Thymus (tissue), 11 donors: ENCODE measurements at regions not wholly inside any gene's neighbourhood (a gene's known extent, or its start where the extent isn't known, plus 50 kb on each side); places are given as distances from the start of the nearest gene placed in this dataset.

ENCODE experiments used
- DNase-seq, 9 donors: peaks; one replicate each; pipeline ENCODE4 v3.0.0-alpha.2; 2013; ENCODE audit warnings: low spot score in 9 of 9, low read depth in 6 of 9, missing footprints in 1 of 9
- H3K27ac ChIP-seq, 2 donors: one replicate each; pipeline ENCODE4 v1.5.1; 2013; ENCODE audit warnings: control low read depth in 1 of 2, low read depth in 1 of 2, low read length in 1 of 2, mild to moderate bottlenecking in 1 of 2, moderate library complexity in 1 of 2
- H3K27me3 ChIP-seq, 2 donors: one replicate each; pipeline ENCODE4 v1.5.1; 2013; ENCODE audit warnings: low read length in 1 of 2; ENCODE audit not compliant: control insufficient read depth in 2 of 2, insufficient read depth in 1 of 2
- H3K36me3 ChIP-seq, 2 donors: one replicate each; pipeline ENCODE4 v1.5.1; 2013; ENCODE audit warnings: low read length in 1 of 2, mild to moderate bottlenecking in 1 of 2, moderate library complexity in 1 of 2; ENCODE audit not compliant: control insufficient read depth in 2 of 2, insufficient read depth in 2 of 2
- H3K4me1 ChIP-seq, 2 donors: one replicate each; pipeline ENCODE4 v1.5.1; 2013; ENCODE audit warnings: low read length in 2 of 2; ENCODE audit not compliant: control insufficient read depth in 2 of 2, insufficient read depth in 2 of 2
- H3K4me3 ChIP-seq, 2 donors: one replicate each; pipeline ENCODE4 v1.5.1; 2013; ENCODE audit warnings: low read length in 2 of 2, control low read depth in 1 of 2, mild to moderate bottlenecking in 1 of 2
- H3K9me3 ChIP-seq, 2 donors: one replicate each; pipeline ENCODE4 v1.5.1; 2013; ENCODE audit warnings: low read length in 1 of 2, mild to moderate bottlenecking in 1 of 2; ENCODE audit not compliant: control insufficient read depth in 2 of 2, insufficient read depth in 1 of 2
- WGBS: extraction: QIAGEN DNeasy Blood & Tissue Kit; methylation state at CpG from one replicate; pipeline ENCODE4 v1.1.7; 2013; 5-methylcytosine and 5-hydroxymethylcytosine counted together
- donor health status: healthy.

- H3K4me3 ChIP-seq, result no peak overlapping the region
These were observed 215.4 kb upstream of the NR4A3 start for GRCh38 chr9:99606296-99606695.

GRCh38 chr9:99606957-99607356 lies 214.7 kb upstream of the NR4A3 start:
- H3K9me3 ChIP-seq, result peaks cover 0 to 3% of the 10 kb centered on the region in 2 donors
- no peaks in the 10 kb centered on the region for H3K36me3 ChIP-seq
- H3K4me3 ChIP-seq, result no peak overlapping the region
- H3K27ac ChIP-seq, result no peak overlapping the region
- WGBS, result 89% methylated on average over 4 of the region's 4 CpGs
- no peaks in the 10 kb centered on the region for H3K27me3 ChIP-seq
- no peak for DNase-seq
- H3K4me1 ChIP-seq, result no peaks in the 10 kb centered on the region

More at GRCh38 chr9:99606296-99606695, 215.4 kb upstream of the NR4A3 start:
- Histone ChIP-seq H3K27ac (no peak overlapping the region), H3K27me3 (no peaks in the 10 kb centered on the region), H3K36me3 (no peaks in the 10 kb centered on the region), H3K9me3 (peaks cover 0 to 3% of the 10 kb centered on the region in 2 donors), H3K4me1 (no peaks in the 10 kb centered on the region)
- 98% methylated on average over 2 of the region's 2 CpGs for WGBS
- DNase-seq, result no peak

- 98% methylated on average over 1 of the region's 1 CpG for WGBS
- peaks cover 0 to 3% of the 10 kb centered on the region in 2 donors for H3K9me3 ChIP-seq
- DNase-seq, result no peak
- no peaks in the 10 kb centered on the region for H3K4me1 ChIP-seq
- H3K4me3 ChIP-seq, result no peak overlapping the region
- H3K27me3 ChIP-seq, result no peaks in the 10 kb centered on the region
- H3K36me3 ChIP-seq, result no peaks in the 10 kb centered on the region
- H3K27ac ChIP-seq, result no peak overlapping the region
These were observed 213.7 kb upstream of the NR4A3 start for GRCh38 chr9:99607842-99608448.

GRCh38 chr9:99614341-99614740 lies 207.3 kb upstream of the NR4A3 start:
- Histone ChIP-seq H3K36me3 (no peaks in the 10 kb centered on the region), H3K27ac (no peak overlapping the region), H3K4me1 (no peaks in the 10 kb centered on the region), H3K27me3 (no peaks in the 10 kb centered on the region), H3K4me3 (no peak overlapping the region), H3K9me3 (peaks cover 0 to 3% of the 10 kb centered on the region in 2 donors)
- DNase-seq, result no peak
- 98% methylated on average over 5 of the region's 5 CpGs for WGBS

DNA sequence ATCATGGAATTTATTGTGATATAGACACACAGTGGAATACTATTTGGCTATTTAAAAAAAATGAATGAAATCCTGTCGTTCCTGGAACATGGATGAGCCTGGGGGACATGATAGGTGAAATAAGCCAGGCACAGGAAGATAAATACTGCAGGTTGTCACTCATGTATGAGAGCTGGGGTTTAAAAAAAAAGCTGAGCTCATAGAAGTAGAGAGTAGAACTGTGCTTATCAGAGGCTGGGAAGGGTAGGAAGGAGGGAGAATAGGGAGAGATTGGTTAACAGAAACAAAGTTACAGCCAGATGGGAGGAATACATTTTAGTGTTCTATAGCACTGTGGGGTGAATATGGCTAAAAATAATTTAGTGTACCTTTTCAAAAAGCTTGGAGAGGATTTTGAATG lies 200.6 kb upstream of the NR4A3 start:
- 88% methylated on average over 1 of the region's 1 CpG for WGBS
- H3K4me3 ChIP-seq, result no peak overlapping the region
- no peaks in the 10 kb centered on the region for H3K36me3 ChIP-seq
- no peaks in the 10 kb centered on the region for H3K4me1 ChIP-seq
- no peaks in the 10 kb centered on the region for H3K27me3 ChIP-seq
- no peak overlapping the region for H3K27ac ChIP-seq
- H3K9me3 ChIP-seq, result no peaks in the 10 kb centered on the region
- no peak for DNase-seq

GRCh38 chr9:99622679-99623078 lies 199.0 kb upstream of the NR4A3 start:
- 97% methylated on average over 8 of the region's 8 CpGs for WGBS

GRCh38 chr9:99623780-99624364 lies 197.8 kb upstream of the NR4A3 start:
- WGBS, result 95% methylated on average over 3 of the region's 3 CpGs
- no peaks in the 10 kb centered on the region for H3K36me3 ChIP-seq

More at GRCh38 chr9:99622679-99623078, 199.0 kb upstream of the NR4A3 start:
- no peak overlapping the region for H3K4me3 ChIP-seq
- H3K36me3 ChIP-seq, result no peaks in the 10 kb centered on the region
- no peaks in the 10 kb centered on the region for H3K9me3 ChIP-seq
- H3K27ac ChIP-seq, result no peak overlapping the region
- no peak for DNase-seq
- H3K4me1 ChIP-seq, result no peaks in the 10 kb centered on the region
- no peaks in the 10 kb centered on the region for H3K27me3 ChIP-seq

GRCh38 chr9:99624499-99625233 lies 197.0 kb upstream of the NR4A3 start:
- 98% methylated on average over 5 of the region's 5 CpGs for WGBS
- DNase-seq, result no peak
- no peak overlapping the region for H3K4me3 ChIP-seq
- no peaks in the 10 kb centered on the region for H3K36me3 ChIP-seq
- no peak overlapping the region for H3K27ac ChIP-seq
- H3K27me3 ChIP-seq, result no peaks in the 10 kb centered on the region
- H3K9me3 ChIP-seq, result no peaks in the 10 kb centered on the region
- no peaks in the 10 kb centered on the region for H3K4me1 ChIP-seq

More at GRCh38 chr9:99623780-99624364, 197.8 kb upstream of the NR4A3 start:
- no peaks in the 10 kb centered on the region for H3K27me3 ChIP-seq
- H3K4me1 ChIP-seq, result no peaks in the 10 kb centered on the region
- no peak for DNase-seq
- no peak overlapping the region for H3K27ac ChIP-seq
- H3K4me3 ChIP-seq, result no peak overlapping the region
- H3K9me3 ChIP-seq, result no peaks in the 10 kb centered on the region

- no peak overlapping the region for H3K4me3 ChIP-seq
These were observed 195.3 kb upstream of the NR4A3 start for GRCh38 chr9:99626426-99626825.

More at GRCh38 chr9:99626426-99626825, 195.3 kb upstream of the NR4A3 start:
- no peak overlapping the region for H3K27ac ChIP-seq
- no peaks in the 10 kb centered on the region for H3K36me3 ChIP-seq
- no peaks in the 10 kb centered on the region for H3K4me1 ChIP-seq
- no peak for DNase-seq
- H3K9me3 ChIP-seq, result no peaks in the 10 kb centered on the region
- H3K27me3 ChIP-seq, result no peaks in the 10 kb centered on the region
